GM23338 (cell line): ENCODE measurements at regions not wholly inside any gene's neighbourhood (a gene's known extent, or its start where the extent isn't known, plus 50 kb on each side); places are given as distances from the start of the nearest gene placed in this dataset.

Experiments used
- ATAC-seq: fragments of 200-7000 bp; cut with Tn5 transposase; 3 replicates; pipeline ENCODE4 v1.9.1; 2020
- DNase-seq: peaks from one replicate; pipeline ENCODE4 v3.0.0-alpha.2; 2015; ENCODE audit warnings: low spot score
- H2AFZ ChIP-seq: fragments of 200-600 bp; sonication (generic); 2 replicates; pipeline ENCODE4 v1.8.0; 2016; ENCODE audit warnings: antibody characterized with exemption, mild to moderate bottlenecking, moderate library complexity
- H3F3A ChIP-seq: fragments of 200-600 bp; sonication (generic); replicated peaks from 2 replicates; pipeline ENCODE4 v1.8.0; 2017; ENCODE audit warnings: antibody characterized with exemption, mixed run types, low read depth
- H3K27ac ChIP-seq: fragments of 200-600 bp; sonication (generic); 2 replicates; pipeline ENCODE4 v1.6.1; 2016; ENCODE audit warnings: low read depth
- H3K27me3 ChIP-seq: fragments of 200-600 bp; sonication (generic); 2 replicates; pipeline ENCODE4 v1.8.0; 2016; ENCODE audit warnings: mild to moderate bottlenecking, mixed run types, moderate library complexity; ENCODE audit not compliant: insufficient read depth
- H3K36me3 ChIP-seq: fragments of 200-600 bp; sonication (generic); 2 replicates; pipeline ENCODE4 v1.8.0; 2016; ENCODE audit warnings: mild to moderate bottlenecking; ENCODE audit not compliant: insufficient read depth
- H3K4me1 ChIP-seq: fragments of 200-600 bp; sonication (generic); 2 replicates; pipeline ENCODE4 v1.8.0; 2016; ENCODE audit warnings: mild to moderate bottlenecking, moderate library complexity; ENCODE audit not compliant: insufficient read depth
- H3K4me2 ChIP-seq: fragments of 200-600 bp; sonication (generic); 2 replicates; pipeline ENCODE4 v1.7.1; 2017; ENCODE audit warnings: mixed run types
- H3K4me3 ChIP-seq: fragments of 200-600 bp; sonication (generic); 2 replicates; pipeline ENCODE4 v1.6.1; 2016; ENCODE audit warnings: mixed run types
- H3K79me2 ChIP-seq: fragments of 200-600 bp; sonication (generic); replicated peaks from 2 replicates; pipeline ENCODE4 v1.8.0; 2017; ENCODE audit warnings: mild to moderate bottlenecking; ENCODE audit not compliant: insufficient read depth
- H3K9me2 ChIP-seq: fragments of 200-600 bp; sonication (generic); 2 replicates; pipeline ENCODE4 v1.8.0; 2017; ENCODE audit not compliant: insufficient read depth
- H4K20me1 ChIP-seq: fragments of 200-600 bp; sonication (generic); replicated peaks from 2 replicates; pipeline ENCODE4 v1.8.0; 2017; ENCODE audit warnings: mild to moderate bottlenecking; ENCODE audit not compliant: insufficient read depth
- H3K27ac Mint-ChIP-seq: 2 replicates; pipeline ENCODE4 v1.8.0; 2020; ENCODE audit warnings: inconsistent platforms, mild to moderate bottlenecking, moderate library complexity, mixed read lengths
- H3K27me3 Mint-ChIP-seq: 3 replicates; pipeline ENCODE4 v1.8.0; 2022; ENCODE audit warnings: low read depth, mild to moderate bottlenecking, moderate library complexity, mixed read lengths, inconsistent platforms; ENCODE audit not compliant: insufficient read depth, poor library complexity
- H3K36me3 Mint-ChIP-seq: 3 replicates; pipeline ENCODE4 v1.8.0; 2021; ENCODE audit warnings: low read depth, mild to moderate bottlenecking, inconsistent platforms, moderate library complexity, mixed read lengths
- H3K4me1 Mint-ChIP-seq: 3 replicates; pipeline ENCODE4 v1.8.0; 2020; ENCODE audit warnings: mild to moderate bottlenecking, inconsistent platforms, mixed read lengths
- H3K4me3 Mint-ChIP-seq: 3 replicates; pipeline ENCODE4 v1.8.0; 2021; ENCODE audit warnings: moderate library complexity, mild to moderate bottlenecking, inconsistent platforms, mixed read lengths
- H3K9me3 Mint-ChIP-seq: 3 replicates; pipeline ENCODE4 v1.8.0; 2020; ENCODE audit warnings: moderate library complexity, mild to moderate bottlenecking, inconsistent platforms, mixed read lengths
- CREB1 ChIP-seq: fragments of 250-450 bp; sonication (Bioruptor Pico); IDR thresholded peaks from 2 replicates; pipeline ENCODE4 v1.5.0; 2020; ENCODE audit warnings: low read depth, mild to moderate bottlenecking, moderate library complexity
- ETS1 ChIP-seq: IDR thresholded peaks from 2 replicates; pipeline ENCODE4 v1.6.1; 2016; ENCODE audit warnings: antibody characterized with exemption
- EZH2 ChIP-seq: fragments of 200-600 bp; sonication (generic); IDR thresholded peaks from one replicate; pipeline ENCODE4 v1.8.0; 2017; ENCODE audit warnings: antibody characterized with exemption, mild to moderate bottlenecking, low read depth; ENCODE audit not compliant: unreplicated experiment
- EZH2phosphoT487 ChIP-seq: fragments of 200-600 bp; sonication (generic); IDR thresholded peaks from one replicate; pipeline ENCODE4 v1.8.1; 2018; ENCODE audit warnings: antibody characterized with exemption; ENCODE audit not compliant: unreplicated experiment
- JUNB ChIP-seq: IDR thresholded peaks from one replicate; pipeline ENCODE4 v1.6.1; 2016; ENCODE audit warnings: antibody characterized with exemption; ENCODE audit not compliant: unreplicated experiment
- NANOG ChIP-seq: IDR thresholded peaks from 2 replicates; pipeline ENCODE4 v1.6.1; 2016; ENCODE audit warnings: antibody characterized with exemption, borderline replicate concordance
- POLR2AphosphoS5 ChIP-seq: IDR thresholded peaks from 2 replicates; pipeline ENCODE4 v1.6.1; 2016; ENCODE audit warnings: antibody characterized with exemption, low read depth
- STAT1 ChIP-seq: IDR thresholded peaks from one replicate; pipeline ENCODE4 v1.6.1; 2016; ENCODE audit warnings: antibody characterized with exemption; ENCODE audit not compliant: unreplicated experiment
- ZNF114 ChIP-seq: fragments of 250-450 bp; sonication (Bioruptor Pico); IDR thresholded peaks from 2 replicates; pipeline ENCODE4 v1.5.0; 2020; ENCODE audit warnings: mild to moderate bottlenecking, moderate library complexity
- ZNF331 ChIP-seq: fragments of 250-450 bp; sonication (Bioruptor Pico); IDR thresholded peaks from 2 replicates; pipeline ENCODE4 v1.5.0; 2020; ENCODE audit warnings: low read depth, mild to moderate bottlenecking, moderate library complexity
- TF ChIP-seq, protein P1 (sequence below): fragments of 250-450 bp; sonication (Bioruptor Pico); IDR thresholded peaks from 2 replicates; pipeline ENCODE4 v1.5.0; 2020; ENCODE audit warnings: mild to moderate bottlenecking, moderate library complexity
- TF ChIP-seq, protein P2 (sequence below), 2 experiments: fragments of 200-600 bp in 1 of 2; sonication (generic) in 1 of 2; conservative IDR thresholded peaks; 2 replicates each; pipeline versions ENCODE4 v1.5.1 to v1.6.1; 2016 to 2017; ENCODE audit warnings: antibody characterized with exemption in 2 of 2, low read depth in 2 of 2, mild to moderate bottlenecking in 2 of 2, moderate library complexity in 1 of 2
- TF ChIP-seq, protein P3 (sequence below): IDR thresholded peaks from one replicate; pipeline ENCODE4 v1.6.1; 2018; ENCODE audit warnings: antibody characterized with exemption; ENCODE audit not compliant: unreplicated experiment

GRCh38 chr11:28526406-28526751 is 418.2 kb downstream of the METTL15 start:
- Mint-ChIP-seq H3K9me3 (peaks cover 26% of the 10 kb centered on the region), H3K4me3 (no peak overlapping the region), H3K27ac (no peak overlapping the region), H3K36me3 (peaks cover 26% of the 10 kb centered on the region), H3K27me3 (no peaks in the 10 kb centered on the region), H3K4me1 (no peaks in the 10 kb centered on the region)
- Histone ChIP-seq H3K9me2 (peaks cover 6% of the 10 kb centered on the region; the same call in 1 of the 2 replicates), H3K79me2 (no peaks in the 10 kb centered on the region), H3K4me3 (no peak overlapping the region), H3K4me1 (no peaks in the 10 kb centered on the region), H3K27me3 (no peaks in the 10 kb centered on the region), H3K27ac (no peak overlapping the region), H4K20me1 (no peaks in the 10 kb centered on the region), H3K36me3 (no peaks in the 10 kb centered on the region), H3F3A (no peaks in the 10 kb centered on the region), H3K4me2 (no peak overlapping the region), H2AFZ (no peak overlapping the region)
- TF ChIP-seq ZNF331: no peak
- TF ChIP-seq JUNB: no peak
- no peak for TF ChIP-seq POLR2AphosphoS5
- no peak for TF ChIP-seq NANOG
- TF ChIP-seq EZH2: no peak
- TF ChIP-seq, protein P1, sequence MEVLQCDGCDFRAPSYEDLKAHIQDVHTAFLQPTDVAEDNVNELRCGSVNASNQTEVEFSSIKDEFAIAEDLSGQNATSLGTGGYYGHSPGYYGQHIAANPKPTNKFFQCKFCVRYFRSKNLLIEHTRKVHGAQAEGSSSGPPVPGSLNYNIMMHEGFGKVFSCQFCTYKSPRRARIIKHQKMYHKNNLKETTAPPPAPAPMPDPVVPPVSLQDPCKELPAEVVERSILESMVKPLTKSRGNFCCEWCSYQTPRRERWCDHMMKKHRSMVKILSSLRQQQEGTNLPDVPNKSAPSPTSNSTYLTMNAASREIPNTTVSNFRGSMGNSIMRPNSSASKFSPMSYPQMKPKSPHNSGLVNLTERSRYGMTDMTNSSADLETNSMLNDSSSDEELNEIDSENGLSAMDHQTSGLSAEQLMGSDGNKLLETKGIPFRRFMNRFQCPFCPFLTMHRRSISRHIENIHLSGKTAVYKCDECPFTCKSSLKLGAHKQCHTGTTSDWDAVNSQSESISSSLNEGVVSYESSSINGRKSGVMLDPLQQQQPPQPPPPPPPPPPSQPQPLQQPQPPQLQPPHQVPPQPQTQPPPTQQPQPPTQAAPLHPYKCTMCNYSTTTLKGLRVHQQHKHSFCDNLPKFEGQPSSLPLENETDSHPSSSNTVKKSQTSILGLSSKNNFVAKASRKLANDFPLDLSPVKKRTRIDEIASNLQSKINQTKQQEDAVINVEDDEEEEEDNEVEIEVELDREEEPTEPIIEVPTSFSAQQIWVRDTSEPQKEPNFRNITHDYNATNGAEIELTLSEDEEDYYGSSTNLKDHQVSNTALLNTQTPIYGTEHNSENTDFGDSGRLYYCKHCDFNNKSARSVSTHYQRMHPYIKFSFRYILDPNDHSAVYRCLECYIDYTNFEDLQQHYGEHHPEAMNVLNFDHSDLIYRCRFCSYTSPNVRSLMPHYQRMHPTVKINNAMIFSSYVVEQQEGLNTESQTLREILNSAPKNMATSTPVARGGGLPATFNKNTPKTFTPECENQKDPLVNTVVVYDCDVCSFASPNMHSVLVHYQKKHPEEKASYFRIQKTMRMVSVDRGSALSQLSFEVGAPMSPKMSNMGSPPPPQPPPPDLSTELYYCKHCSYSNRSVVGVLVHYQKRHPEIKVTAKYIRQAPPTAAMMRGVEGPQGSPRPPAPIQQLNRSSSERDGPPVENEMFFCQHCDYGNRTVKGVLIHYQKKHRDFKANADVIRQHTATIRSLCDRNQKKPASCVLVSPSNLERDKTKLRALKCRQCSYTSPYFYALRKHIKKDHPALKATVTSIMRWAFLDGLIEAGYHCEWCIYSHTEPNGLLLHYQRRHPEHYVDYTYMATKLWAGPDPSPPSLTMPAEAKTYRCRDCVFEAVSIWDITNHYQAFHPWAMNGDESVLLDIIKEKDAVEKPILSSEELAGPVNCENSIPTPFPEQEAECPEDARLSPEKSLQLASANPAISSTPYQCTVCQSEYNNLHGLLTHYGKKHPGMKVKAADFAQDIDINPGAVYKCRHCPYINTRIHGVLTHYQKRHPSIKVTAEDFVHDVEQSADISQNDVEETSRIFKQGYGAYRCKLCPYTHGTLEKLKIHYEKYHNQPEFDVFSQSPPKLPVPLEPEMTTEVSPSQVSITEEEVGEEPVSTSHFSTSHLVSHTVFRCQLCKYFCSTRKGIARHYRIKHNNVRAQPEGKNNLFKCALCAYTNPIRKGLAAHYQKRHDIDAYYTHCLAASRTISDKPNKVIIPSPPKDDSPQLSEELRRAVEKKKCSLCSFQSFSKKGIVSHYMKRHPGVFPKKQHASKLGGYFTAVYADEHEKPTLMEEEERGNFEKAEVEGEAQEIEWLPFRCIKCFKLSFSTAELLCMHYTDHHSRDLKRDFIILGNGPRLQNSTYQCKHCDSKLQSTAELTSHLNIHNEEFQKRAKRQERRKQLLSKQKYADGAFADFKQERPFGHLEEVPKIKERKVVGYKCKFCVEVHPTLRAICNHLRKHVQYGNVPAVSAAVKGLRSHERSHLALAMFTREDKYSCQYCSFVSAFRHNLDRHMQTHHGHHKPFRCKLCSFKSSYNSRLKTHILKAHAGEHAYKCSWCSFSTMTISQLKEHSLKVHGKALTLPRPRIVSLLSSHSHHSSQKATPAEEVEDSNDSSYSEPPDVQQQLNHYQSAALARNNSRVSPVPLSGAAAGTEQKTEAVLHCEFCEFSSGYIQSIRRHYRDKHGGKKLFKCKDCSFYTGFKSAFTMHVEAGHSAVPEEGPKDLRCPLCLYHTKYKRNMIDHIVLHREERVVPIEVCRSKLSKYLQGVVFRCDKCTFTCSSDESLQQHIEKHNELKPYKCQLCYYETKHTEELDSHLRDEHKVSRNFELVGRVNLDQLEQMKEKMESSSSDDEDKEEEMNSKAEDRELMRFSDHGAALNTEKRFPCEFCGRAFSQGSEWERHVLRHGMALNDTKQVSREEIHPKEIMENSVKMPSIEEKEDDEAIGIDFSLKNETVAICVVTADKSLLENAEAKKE: no peak
- TF ChIP-seq, protein P2, sequence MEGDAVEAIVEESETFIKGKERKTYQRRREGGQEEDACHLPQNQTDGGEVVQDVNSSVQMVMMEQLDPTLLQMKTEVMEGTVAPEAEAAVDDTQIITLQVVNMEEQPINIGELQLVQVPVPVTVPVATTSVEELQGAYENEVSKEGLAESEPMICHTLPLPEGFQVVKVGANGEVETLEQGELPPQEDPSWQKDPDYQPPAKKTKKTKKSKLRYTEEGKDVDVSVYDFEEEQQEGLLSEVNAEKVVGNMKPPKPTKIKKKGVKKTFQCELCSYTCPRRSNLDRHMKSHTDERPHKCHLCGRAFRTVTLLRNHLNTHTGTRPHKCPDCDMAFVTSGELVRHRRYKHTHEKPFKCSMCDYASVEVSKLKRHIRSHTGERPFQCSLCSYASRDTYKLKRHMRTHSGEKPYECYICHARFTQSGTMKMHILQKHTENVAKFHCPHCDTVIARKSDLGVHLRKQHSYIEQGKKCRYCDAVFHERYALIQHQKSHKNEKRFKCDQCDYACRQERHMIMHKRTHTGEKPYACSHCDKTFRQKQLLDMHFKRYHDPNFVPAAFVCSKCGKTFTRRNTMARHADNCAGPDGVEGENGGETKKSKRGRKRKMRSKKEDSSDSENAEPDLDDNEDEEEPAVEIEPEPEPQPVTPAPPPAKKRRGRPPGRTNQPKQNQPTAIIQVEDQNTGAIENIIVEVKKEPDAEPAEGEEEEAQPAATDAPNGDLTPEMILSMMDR (conservative IDR thresholded peaks at IDR 0.05; ENCODE audit: low read depth in 2 of 2): no peak
- TF ChIP-seq EZH2phosphoT487: no peak
- TF ChIP-seq ZNF114 (CRISPR knock-in tag): no peak
- TF ChIP-seq STAT1: no peak
- TF ChIP-seq, protein P3, sequence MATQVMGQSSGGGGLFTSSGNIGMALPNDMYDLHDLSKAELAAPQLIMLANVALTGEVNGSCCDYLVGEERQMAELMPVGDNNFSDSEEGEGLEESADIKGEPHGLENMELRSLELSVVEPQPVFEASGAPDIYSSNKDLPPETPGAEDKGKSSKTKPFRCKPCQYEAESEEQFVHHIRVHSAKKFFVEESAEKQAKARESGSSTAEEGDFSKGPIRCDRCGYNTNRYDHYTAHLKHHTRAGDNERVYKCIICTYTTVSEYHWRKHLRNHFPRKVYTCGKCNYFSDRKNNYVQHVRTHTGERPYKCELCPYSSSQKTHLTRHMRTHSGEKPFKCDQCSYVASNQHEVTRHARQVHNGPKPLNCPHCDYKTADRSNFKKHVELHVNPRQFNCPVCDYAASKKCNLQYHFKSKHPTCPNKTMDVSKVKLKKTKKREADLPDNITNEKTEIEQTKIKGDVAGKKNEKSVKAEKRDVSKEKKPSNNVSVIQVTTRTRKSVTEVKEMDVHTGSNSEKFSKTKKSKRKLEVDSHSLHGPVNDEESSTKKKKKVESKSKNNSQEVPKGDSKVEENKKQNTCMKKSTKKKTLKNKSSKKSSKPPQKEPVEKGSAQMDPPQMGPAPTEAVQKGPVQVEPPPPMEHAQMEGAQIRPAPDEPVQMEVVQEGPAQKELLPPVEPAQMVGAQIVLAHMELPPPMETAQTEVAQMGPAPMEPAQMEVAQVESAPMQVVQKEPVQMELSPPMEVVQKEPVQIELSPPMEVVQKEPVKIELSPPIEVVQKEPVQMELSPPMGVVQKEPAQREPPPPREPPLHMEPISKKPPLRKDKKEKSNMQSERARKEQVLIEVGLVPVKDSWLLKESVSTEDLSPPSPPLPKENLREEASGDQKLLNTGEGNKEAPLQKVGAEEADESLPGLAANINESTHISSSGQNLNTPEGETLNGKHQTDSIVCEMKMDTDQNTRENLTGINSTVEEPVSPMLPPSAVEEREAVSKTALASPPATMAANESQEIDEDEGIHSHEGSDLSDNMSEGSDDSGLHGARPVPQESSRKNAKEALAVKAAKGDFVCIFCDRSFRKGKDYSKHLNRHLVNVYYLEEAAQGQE: no peak
- no peak for TF ChIP-seq ETS1
- TF ChIP-seq CREB1 (CRISPR knock-in tag): no peak
- DNase-seq: peak; percentile 4
- no peak for ATAC-seq
